ENCODE measurements at regions not wholly inside any gene's neighbourhood (a gene's known extent, or its start where the extent isn't known, plus 50 kb on each side); places are given as distances from the start of the nearest gene placed in this dataset.

GRCh38 chr20:16970776-16971175 is 222.6 kb downstream of the OTOR start:
- no peak overlapping the region for H3K4me2 ChIP-seq (ENCODE audit: insufficient read depth, low read length)
- H3K27ac ChIP-seq (ENCODE audit: low read length), result no peak overlapping the region
- no peaks in the 10 kb centered on the region for H3K9me3 ChIP-seq (ENCODE audit: insufficient read depth, low read length, severe bottlenecking)
- H3K9ac ChIP-seq (ENCODE audit: low read depth, low read length), result no peak overlapping the region
- no peak for DNase-seq
- no peaks in the 10 kb centered on the region for H3K79me2 ChIP-seq (ENCODE audit: insufficient read depth, low read length)
- H3K36me3 ChIP-seq (ENCODE audit: insufficient read depth, low read length), result no peaks in the 10 kb centered on the region
- H3K4me3 ChIP-seq (ENCODE audit: low read depth in 1 of 2, low read length in 2 of 2), result no peak overlapping the region
- no peak for TF ChIP-seq CTCF (IDR thresholded peaks at IDR 0.05; ENCODE audit: borderline replicate concordance, extremely low read depth, low read length, poor library complexity, severe bottlenecking)
- ATAC-seq (ENCODE audit: insufficient read depth, low read depth), result no peak
- H4K20me1 ChIP-seq (ENCODE audit: insufficient read depth, low read length), result no peaks in the 10 kb centered on the region
- H2AFZ ChIP-seq (ENCODE audit: low read depth, low read length), result no peak overlapping the region
- H3K27me3 ChIP-seq (ENCODE audit: insufficient read depth, low read length, poor library complexity), result no peaks in the 10 kb centered on the region
- H3K4me1 ChIP-seq (ENCODE audit: insufficient read depth, low read length), result no peaks in the 10 kb centered on the region

GRCh38 chr20:16974080-16974854 is 226.1 kb downstream of the OTOR start:
- no peak overlapping the region for H3K4me3 ChIP-seq (ENCODE audit: low read depth in 1 of 2, low read length in 2 of 2)
- H3K27me3 ChIP-seq (ENCODE audit: insufficient read depth, low read length, poor library complexity), result no peaks in the 10 kb centered on the region
- no peak overlapping the region for H2AFZ ChIP-seq (ENCODE audit: low read depth, low read length)
- ATAC-seq (ENCODE audit: insufficient read depth, low read depth), result no peak
- TF ChIP-seq CTCF (IDR thresholded peaks at IDR 0.05; ENCODE audit: borderline replicate concordance, extremely low read depth, low read length, poor library complexity, severe bottlenecking) (no peak), EZH2 (IDR thresholded peaks at IDR 0.05; ENCODE audit: borderline replicate concordance, low read depth, low read length, severe bottlenecking) (no peak)
- no peak overlapping the region for H3K9ac ChIP-seq (ENCODE audit: low read depth, low read length)
- no peaks in the 10 kb centered on the region for H4K20me1 ChIP-seq (ENCODE audit: insufficient read depth, low read length)
- no peaks in the 10 kb centered on the region for H3K4me1 ChIP-seq (ENCODE audit: insufficient read depth, low read length)
- no peaks in the 10 kb centered on the region for H3K79me2 ChIP-seq (ENCODE audit: insufficient read depth, low read length)
- DNase-seq, result no peak
- H3K4me2 ChIP-seq (ENCODE audit: insufficient read depth, low read length), result no peak overlapping the region
- H3K36me3 ChIP-seq (ENCODE audit: insufficient read depth, low read length), result no peaks in the 10 kb centered on the region
- no peaks in the 10 kb centered on the region for H3K9me3 ChIP-seq (ENCODE audit: insufficient read depth, low read length, severe bottlenecking)
- no peak overlapping the region for H3K27ac ChIP-seq (ENCODE audit: low read length)

GRCh38 chr20:16974855-16975162 is 226.7 kb downstream of the OTOR start:
- no peak overlapping the region for H2AFZ ChIP-seq (ENCODE audit: low read depth, low read length)
- no peak overlapping the region for H3K27ac ChIP-seq (ENCODE audit: low read length)
- DNase-seq (no peak), ATAC-seq (ENCODE audit: insufficient read depth, low read depth) (no peak)
- no peaks in the 10 kb centered on the region for H3K9me3 ChIP-seq (ENCODE audit: insufficient read depth, low read length, severe bottlenecking)
- no peaks in the 10 kb centered on the region for H3K4me1 ChIP-seq (ENCODE audit: insufficient read depth, low read length)
- no peaks in the 10 kb centered on the region for H4K20me1 ChIP-seq (ENCODE audit: insufficient read depth, low read length)
- H3K36me3 ChIP-seq (ENCODE audit: insufficient read depth, low read length), result no peaks in the 10 kb centered on the region
- H3K9ac ChIP-seq (ENCODE audit: low read depth, low read length), result no peak overlapping the region
- H3K27me3 ChIP-seq (ENCODE audit: insufficient read depth, low read length, poor library complexity), result no peaks in the 10 kb centered on the region
- H3K4me3 ChIP-seq (ENCODE audit: low read depth in 1 of 2, low read length in 2 of 2), result no peak overlapping the region
- no peak overlapping the region for H3K4me2 ChIP-seq (ENCODE audit: insufficient read depth, low read length)
- H3K79me2 ChIP-seq (ENCODE audit: insufficient read depth, low read length), result no peaks in the 10 kb centered on the region
- TF ChIP-seq CTCF (IDR thresholded peaks at IDR 0.05; ENCODE audit: borderline replicate concordance, extremely low read depth, low read length, poor library complexity, severe bottlenecking), result no peak
- TF ChIP-seq EZH2 (IDR thresholded peaks at IDR 0.05; ENCODE audit: borderline replicate concordance, low read depth, low read length, severe bottlenecking), result no peak

- no peak for ATAC-seq (ENCODE audit: insufficient read depth, low read depth)
- no peak for TF ChIP-seq EZH2 (IDR thresholded peaks at IDR 0.05; ENCODE audit: borderline replicate concordance, low read depth, low read length, severe bottlenecking)
- no peak overlapping the region for H3K4me2 ChIP-seq (ENCODE audit: insufficient read depth, low read length)
These were observed 227.5 kb downstream of the OTOR start for GRCh38 chr20:16975682-16976081.

More at GRCh38 chr20:16975682-16976081, 227.5 kb downstream of the OTOR start:
- Histone ChIP-seq H3K27me3 (ENCODE audit: insufficient read depth, low read length, poor library complexity) (no peaks in the 10 kb centered on the region), H3K9me3 (ENCODE audit: insufficient read depth, low read length, severe bottlenecking) (no peaks in the 10 kb centered on the region), H3K27ac (ENCODE audit: low read length) (no peak overlapping the region), H2AFZ (ENCODE audit: low read depth, low read length) (no peak overlapping the region), H3K4me1 (ENCODE audit: insufficient read depth, low read length) (no peaks in the 10 kb centered on the region), H3K4me3 (ENCODE audit: low read depth in 1 of 2, low read length in 2 of 2) (no peak overlapping the region), H3K9ac (ENCODE audit: low read depth, low read length) (no peak overlapping the region), H3K36me3 (ENCODE audit: insufficient read depth, low read length) (no peaks in the 10 kb centered on the region), H3K79me2 (ENCODE audit: insufficient read depth, low read length) (no peaks in the 10 kb centered on the region), H4K20me1 (ENCODE audit: insufficient read depth, low read length) (no peaks in the 10 kb centered on the region)
- no peak for DNase-seq

All from DND-41 (cell line).